CD4-positive, alpha-beta T cell treated with Interleukin-12 subunit alpha and Interleukin-12 subunit beta, for 1 hour (primary cell): ENCODE measurements at regions not wholly inside any gene's neighbourhood (a gene's known extent, or its start where the extent isn't known, plus 50 kb on each side); places are given as distances from the start of the nearest gene placed in this dataset.
"Not testable (repeated sequence)": the region's sequence is repeated elsewhere in the genome, so short reads cannot be mapped to it uniquely, and the experiment has no call there.

Experiments
- DNase-seq: peaks from one replicate; pipeline ENCODE4 v3.0.0-alpha.2; 2020

DNA sequence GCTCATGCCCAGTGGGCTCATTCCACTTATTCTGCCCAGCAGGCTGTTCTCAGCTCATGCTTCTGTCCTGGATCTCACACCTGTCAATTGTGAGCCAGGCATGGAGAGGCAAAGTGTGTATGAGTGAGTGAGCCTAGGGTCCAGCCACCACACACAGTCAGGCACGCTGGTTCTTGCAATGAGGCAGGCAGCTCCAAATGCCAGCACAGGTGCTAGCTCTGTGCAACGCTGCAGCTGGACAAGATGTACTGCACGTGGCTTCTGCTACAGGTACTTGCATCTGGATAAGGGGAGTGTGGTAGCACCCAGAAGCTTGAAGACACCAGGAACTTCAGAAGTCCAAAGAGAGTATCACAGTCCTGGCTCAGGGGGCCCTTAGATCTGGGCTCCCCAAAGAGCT lies 1249.4 kb upstream of the IGFBP7 start:
- DNase-seq = no peak

DNA sequence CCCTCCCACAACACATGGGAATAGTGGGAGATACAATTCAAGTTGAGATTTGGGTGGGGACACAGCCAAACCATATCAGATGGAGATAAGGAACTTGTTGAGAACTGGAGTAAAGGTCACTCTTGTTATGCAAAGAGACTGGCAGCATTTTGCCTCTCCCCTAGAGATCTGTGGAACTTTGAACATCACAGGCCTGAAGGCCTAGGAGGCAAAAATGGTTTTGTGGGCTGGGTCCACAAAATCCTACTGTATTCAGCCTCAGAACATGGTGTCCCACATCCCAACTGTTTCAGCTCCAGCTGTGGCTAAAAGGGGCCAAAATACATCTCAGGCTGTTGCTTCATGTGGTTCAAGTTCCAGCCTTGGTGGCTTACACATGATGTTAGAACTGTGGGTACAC lies 1247.8 kb upstream of the IGFBP7 start:
- DNase-seq = no peak

DNA sequence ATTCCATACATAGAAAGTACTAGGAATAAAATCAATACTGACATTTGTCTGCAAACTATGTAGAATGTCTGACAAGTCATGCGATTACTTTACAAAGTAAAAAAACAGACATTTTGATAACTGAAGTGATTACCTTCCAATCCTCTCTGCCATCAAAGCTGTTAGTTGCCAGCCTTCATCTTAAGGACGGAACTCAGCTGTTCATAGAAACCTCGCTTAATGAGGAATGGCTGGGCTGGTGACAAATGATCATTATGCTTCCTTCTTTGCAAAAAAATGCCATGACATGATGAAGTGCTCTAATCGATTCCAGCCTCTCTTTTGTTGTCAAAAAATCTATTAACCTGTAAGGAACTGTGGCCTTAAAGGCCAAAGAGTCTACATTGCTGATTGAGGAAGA lies 1214.9 kb upstream of the IGFBP7 start:
- DNase-seq = no peak

DNA sequence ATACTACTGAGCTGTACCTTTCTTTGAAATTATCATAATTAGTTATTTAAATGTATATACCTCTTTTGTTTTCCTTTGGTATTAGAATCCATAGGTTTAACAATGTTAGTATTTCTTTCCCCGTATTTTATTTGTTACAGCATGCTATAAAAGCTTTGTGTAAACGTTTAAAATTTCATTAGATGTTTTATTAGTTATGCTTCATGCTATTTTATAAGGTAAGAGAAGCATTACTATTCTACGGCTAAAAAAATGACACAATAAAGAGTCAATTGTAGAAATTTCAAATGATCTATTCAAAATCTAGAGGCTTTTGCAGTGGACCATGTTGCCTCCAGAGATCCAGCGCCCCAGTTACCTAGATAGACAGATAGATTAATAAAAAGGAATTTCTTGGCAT lies 1203.3 kb upstream of the IGFBP7 start:
- DNase-seq = no peak

DNA sequence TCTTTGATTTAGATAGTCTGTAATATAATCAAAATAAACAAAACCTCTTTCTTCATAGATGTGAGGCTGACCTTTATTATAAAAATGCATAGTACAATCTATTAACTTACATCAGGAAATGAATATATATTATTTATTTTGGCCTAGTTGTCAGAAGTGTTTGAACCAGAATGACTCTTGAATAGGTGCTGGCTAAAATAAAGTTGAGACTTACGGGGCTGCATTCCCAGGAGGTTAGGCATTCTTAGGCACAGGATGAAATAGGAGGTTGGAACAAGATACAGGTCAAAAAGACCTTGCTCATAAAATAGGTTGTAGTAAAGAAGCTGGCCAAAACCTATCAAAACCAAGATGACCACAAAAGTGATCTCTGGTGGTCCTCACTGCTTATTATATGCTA lies 1193.3 kb upstream of the IGFBP7 start:
- no peak for DNase-seq

DNA sequence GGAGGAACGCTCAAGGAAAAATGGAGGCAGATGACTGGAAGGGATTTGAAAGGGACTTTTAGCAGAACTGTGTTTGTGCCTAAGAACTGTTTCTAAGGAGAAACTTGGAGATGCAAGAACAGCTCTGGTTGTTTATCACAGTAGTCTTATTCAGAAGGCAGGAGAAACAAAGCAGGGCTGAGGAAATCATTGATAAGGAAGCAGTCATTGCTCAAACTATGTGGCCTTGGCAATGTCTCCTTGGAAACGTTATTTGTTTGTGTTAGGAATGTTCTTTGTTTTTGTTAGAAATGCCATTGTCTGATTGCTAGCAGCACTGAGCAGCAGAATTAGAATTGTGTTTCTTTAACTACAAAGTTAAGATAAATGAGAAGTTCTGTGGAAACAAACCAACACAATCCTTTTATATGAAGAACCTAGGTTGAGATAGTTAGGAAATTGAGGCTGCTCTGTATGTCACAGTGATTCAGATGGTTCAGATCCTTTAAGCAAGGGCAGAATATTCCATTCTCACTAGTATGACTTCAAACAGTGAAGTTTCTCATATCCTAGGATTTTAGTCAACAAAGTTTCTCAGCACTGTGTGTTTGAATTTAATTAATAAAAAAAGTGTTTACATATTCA lies 1191.3 kb upstream of the IGFBP7 start:
- DNase-seq = no peak

DNA sequence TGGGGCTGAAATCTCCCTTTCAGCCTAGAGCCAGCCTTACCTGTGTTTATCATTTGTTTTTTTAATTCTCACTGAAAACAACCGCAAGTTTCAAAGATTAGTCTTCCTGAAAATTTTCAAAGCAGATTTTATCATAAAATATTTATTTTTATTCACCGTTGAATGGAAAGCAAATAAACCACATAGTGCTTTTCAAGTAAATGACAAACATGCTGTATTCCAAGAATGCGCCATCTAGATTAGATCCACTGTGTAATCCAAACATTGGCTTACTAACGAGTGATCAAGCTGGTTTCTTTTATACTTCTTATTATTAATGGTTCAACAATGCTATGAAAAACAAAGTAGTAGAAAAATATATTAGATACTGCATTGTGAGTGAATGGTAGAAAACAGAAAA lies 1176.2 kb upstream of the IGFBP7 start:
- DNase-seq = no peak

DNA sequence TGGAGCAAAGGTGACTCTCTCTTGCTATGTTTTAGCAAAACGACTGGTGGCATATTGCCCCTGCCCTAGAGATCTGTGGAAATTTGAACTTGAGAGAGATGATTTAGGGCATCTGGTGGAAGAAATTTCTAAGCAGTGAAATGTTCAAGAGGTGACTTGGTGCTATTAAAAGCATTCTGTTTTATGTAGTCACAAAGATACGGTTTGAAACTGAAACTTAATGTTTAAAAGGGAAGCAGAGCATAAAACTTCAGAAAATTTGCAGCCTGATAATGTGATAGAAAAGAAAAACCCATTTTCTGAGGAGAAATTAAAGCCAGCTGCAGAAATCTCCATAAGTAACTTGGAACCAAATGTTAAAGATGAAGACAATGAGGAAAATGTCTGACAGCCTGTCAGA lies 1170.7 kb upstream of the IGFBP7 start:
- DNase-seq = not testable (repeated sequence)

DNA sequence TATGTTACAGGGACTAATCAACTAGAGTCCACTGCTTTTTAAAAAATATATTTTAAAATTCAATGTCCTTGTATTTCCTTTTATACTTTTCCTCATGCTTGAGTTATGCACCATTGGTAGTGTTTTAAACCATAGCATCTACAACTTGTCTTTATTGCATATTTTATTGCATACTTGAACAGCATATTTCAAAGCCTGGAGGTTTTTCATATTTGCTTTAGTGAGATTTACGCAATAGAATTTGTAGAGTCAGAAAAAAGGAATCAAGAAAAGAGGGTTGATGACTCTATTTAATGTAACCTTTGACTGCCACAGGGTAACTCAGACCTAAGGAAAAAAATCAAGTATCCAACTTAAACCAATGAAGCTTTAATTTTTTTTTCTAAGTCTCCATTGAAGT lies 1165.7 kb upstream of the IGFBP7 start:
- DNase-seq = no peak

DNA sequence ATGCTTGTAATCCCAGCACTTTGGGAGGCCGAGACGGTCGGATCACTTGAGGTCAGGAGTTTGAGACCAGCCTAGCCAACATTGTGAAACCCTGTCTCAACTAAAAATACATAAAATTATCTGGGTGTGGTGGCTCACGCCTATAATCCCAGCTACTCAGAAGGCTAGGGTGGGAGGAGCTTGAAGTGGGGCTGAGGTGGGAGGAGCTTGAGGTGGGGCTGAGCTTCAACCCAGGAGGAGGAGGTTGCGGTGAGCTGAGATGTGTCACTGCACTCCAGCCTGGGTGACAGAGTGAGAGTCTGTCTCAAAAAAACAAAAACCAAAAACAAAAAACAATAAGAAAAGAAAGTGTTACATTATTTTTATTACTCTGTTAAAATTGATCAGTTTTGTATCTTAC lies 1164.4 kb upstream of the IGFBP7 start:
- no peak for DNase-seq

DNA sequence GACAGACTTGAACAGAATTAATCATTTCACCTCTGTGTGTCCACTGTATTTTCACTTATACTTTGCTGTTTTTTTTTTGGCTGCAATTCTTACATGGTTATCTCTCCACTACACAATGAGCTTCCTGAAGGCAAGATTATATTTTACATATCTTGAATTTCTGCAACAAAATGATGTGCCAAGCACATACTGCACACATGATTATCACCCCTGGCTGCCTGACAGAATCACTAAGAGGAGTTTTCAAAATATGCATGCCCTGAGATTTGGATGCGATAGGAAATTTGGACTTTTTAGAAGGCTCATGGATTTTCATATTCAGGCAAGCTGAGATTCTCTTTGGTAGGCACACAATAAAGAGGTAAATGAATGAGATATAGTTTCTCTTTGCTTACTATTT lies 1162.1 kb upstream of the IGFBP7 start:
- no peak for DNase-seq

DNA sequence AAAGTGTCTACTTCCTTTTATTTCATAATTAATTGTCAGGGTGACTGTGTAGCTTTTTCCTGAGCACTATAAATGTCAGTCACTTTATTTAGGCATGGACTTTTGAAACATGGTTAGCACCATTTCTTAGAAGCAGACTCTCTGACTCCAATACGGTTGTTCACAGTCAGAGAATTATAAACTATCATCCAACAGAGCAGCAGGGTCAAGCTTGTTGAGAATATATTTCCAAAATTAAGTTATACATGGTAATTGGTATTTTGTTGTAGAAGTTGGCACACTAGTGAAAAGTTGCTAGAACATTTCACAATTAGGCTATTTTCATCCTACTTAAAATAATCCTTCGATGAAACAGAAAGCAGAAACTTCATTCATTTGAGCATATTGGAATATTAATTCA lies 1155.5 kb upstream of the IGFBP7 start:
- no peak for DNase-seq

DNA sequence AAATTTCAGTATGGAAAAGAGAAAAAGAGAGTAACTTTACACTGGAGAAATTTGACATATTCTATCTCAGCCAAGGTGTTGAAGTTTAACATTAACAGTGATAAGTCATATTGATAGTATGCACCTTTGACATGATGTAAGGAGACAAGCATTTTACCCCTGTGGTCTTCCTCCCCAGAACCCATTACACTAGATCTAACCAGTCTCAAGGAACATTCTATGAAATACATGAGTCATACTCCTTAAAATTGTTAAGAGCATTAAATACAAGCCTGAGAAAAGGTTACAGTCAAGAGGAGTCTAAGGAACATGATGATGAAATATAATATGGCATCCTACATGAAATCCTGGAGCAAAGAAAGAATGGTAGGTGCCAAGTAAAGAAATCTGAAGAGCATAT lies 1151.3 kb upstream of the IGFBP7 start:
- DNase-seq = no peak

DNA sequence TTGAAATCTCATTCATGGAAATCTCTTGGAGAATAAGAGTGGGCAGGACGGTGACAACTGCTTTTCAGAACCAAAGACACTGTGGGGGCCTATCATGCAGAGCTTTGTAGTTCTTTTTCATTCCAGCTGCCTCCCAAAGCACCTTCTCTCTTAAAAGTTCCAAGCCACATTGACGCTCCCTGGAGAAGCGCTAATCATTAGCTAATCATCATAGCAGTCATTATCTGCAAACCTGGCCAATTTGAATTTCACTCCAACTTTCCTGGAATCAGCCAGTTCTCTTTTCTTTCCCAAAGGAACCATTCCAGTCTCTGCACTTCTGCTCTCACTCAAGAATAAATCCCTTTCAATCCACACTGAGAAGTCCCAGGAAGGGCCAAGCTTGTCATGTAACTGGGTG lies 1144.1 kb upstream of the IGFBP7 start:
- no peak for DNase-seq

DNA sequence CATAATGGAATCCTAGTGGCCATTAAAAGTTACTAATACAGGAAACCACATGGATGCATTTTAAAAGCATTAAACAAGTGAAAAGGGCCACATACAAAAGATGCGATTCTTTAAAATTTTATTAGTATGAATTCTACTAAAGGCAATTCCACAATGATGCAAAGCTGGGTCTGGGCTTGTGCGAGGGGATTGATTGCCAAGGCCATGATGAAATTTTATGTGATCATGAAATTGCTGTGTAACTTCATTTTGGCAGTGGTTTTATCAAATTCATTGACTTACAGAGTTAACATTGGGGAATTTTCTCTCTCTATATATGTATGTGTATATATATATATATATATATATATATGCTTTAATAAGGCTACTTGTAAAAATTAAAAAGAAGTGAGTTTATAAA lies 1142.5 kb upstream of the IGFBP7 start:
- no peak for DNase-seq

DNA sequence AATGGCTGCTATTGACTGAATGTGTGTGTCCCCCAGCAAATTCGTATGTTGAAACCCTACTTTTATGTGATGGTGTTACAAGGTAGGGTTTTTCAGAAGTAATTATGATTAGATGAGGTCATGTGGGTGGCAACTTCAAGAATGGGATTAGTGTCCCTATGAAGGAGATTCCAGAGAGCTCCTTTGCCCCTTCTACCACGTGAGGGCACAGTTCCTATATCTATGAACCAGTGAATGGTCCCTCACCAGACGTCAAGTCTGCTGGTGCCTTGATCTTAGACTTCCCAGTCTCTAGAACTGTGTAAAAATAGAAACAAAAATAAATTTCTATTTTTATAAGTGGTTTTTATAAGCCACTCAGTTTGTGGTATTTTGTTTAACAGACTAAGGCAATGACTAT lies 1137.6 kb upstream of the IGFBP7 start:
- no peak for DNase-seq

DNA sequence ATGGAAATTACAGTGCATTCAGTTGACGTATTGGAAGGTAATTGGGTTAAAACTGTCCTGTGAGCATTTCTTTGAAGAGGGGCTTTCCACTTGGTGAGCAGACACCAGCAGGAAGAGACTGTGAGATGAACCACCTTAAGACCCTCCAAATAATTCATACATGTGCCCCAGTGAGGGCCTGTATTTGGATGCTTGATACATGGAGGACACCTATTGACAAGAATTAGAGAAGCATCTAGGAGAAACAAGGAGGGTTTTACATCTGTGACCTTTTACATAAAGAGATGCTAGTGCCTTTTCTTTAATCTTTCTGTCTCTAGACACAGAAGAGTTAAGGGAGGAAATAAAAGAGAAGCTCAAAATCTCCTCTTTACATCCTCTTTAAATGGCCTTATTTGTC lies 1115.3 kb upstream of the IGFBP7 start:
- DNase-seq = no peak

DNA sequence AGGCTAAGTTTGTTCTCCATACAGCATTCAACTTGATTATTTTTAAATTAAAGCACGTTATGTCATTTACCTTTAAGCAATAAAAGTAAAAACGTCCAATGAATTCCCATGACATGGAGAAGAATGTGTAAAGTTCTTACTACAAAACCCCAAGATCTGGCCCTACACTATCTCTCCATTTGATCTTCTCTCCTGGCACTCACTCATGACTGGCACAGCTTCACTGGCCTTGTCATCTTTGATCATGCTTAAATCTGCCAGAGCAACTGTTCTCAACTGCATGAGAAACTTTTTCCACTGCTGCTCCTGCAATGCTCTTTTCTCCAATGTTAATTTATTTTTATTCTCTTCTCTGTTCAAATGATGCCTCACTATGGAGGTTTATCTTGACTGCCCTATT lies 1109.0 kb upstream of the IGFBP7 start:
- DNase-seq = no peak

DNA sequence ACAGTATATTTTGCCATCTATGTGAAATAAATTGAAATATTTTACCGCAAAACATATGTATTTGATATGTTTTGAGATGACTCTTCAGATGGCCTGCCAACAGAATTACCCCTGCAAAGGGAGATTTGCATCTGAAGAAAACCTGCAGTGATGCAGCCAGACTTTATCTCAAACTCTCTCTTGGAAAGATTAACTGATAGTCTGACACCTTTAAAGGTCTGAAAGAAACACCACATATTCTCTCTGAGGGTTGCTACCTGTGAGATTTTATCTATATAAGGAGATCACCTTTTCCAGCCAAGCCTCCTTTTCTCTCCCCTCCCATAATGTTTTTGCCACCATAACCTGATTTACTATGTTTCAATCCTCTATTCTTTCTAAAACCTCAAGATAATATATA lies 1106.3 kb upstream of the IGFBP7 start:
- DNase-seq = no peak

DNA sequence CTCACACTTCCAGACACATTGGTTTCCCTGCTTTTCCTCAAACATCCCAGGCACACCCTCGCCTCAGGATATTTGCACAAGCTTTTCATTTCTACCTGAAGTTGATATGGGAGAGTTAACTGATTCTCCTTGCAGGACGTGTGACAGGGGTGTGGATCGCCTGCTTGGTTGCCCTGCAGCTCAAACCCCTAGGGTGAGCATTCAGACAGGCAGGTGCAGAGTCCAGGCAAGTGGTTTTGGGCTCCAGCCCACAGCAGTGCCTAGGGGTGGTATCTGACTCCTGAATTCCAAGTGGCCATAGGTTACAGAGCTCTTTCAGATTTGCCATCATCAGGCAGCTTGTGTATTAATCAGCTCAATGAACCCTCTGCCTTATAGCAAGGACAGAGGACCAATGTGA lies 1104.2 kb upstream of the IGFBP7 start:
- no peak for DNase-seq

DNA sequence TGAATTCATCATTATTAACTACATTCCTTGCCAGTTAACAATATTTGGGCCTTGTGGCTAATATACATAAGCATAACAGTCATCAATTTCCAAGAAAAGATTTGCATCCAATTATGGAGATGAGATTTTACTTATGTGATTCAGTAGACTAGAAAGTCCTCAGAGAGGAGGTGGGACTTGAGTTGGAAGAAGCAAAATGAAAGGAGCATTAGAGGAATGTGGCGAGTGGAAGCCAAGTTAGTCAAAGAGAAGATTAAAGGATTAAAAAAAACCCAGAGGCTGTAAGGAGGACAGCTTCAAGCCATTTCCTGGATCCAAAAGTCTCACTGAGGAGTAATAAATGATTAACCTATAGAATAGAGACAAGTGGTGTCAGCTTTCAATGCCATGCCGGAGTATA lies 1099.4 kb upstream of the IGFBP7 start:
- no peak for DNase-seq

DNA sequence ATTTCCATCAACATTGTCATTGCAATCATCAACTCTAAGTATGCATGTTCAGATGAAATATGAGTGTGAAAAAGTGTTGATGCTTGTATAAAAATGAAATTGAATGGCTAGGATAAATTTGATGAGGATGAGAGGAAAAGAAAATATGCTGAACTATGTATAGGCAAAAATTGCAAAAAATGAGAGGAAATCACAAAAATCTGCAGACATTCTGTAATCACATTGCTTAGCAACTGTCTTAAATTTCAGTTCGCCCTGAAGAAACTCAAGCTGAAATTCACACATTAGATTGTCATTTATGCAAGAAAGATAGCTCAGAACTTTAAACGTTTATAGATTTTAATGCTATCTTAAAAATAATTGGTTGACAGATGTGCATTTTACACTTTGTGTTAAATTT lies 1098.8 kb upstream of the IGFBP7 start:
- DNase-seq = no peak

DNA sequence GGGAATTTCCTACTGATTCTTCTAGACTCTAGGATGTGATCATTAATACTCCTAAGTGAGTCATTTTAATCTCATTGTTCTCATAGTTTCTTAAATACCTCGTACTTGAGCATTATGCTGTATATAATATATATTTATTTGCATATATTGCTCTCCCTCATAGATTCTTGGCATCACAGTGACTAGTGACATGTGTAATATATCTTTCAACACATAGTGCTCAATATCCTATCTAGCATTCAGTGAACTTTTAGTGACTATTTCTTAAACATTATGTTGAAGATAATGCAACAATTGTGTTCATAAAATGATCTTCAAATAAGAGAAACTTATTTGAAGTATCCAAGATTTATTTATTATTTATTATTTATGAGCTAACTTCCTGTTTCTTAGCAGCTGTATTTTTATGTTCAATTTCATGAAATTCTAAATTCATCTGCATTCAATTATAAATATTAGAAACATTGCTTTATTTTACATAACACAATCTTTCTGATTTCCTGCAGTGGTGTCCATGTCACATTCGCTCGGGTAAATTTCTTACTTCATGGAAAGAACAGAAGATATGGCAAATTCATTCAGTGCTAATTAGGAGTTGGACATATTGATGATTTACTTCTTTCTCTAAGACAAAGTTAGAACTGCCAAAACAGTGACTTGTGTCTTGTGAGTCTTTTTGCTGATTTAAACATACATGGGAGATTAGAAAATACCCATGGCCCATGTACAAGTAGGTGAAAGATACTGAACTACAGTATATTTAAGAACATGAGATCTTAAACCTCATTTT lies 1095.5 kb upstream of the IGFBP7 start:
- no peak for DNase-seq

DNA sequence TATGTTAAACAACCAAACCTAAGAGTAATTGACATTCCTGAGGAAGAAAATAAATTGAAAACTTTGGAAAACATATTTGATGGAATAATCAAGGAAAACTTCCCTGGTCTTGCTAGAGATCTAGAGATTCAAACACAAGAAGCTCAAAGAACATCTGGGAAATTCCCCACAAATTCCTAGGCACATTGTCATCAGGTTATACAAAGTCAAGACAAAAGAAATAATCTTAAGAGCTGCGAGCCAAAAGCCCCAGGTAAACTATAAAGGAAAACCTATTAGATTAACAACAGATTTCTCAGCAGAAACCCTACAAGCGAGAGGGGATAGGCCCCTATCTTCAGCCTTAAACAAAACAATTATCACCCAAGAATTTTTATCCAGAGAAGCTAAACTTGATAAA lies 1082.0 kb upstream of the IGFBP7 start:
- no peak for DNase-seq

DNA sequence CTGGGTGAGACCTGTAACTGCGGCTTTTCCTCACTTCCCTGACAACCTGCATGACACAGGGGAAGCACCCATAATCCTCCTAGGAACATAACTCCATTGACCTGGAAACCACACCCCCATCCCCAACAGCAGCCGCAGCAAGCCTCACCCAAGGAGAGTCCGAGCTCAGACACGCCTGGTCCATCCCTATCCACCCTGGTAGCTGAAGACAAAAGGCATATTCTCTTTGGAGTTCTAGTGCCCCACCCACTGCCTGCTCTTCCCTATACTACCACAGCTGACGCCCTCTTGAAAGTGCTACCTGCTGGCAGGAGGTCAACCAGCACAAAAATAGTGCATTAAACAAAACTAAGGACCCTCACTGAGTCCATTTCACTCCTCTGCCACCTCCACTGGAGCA lies 1080.9 kb upstream of the IGFBP7 start:
- DNase-seq = no peak
